Activated CD4-positive, alpha-beta T cell treated with anti-CD3 and anti-CD28 coated beads, Interleukin-2, amount 50 U/mL, for 24 hours (primary cell): ENCODE measurements at regions not wholly inside any gene's neighbourhood (a gene's known extent, or its start where the extent isn't known, plus 50 kb on each side); places are given as distances from the start of the nearest gene placed in this dataset.
"Not testable (repeated sequence)": the region's sequence is repeated elsewhere in the genome, so short reads cannot be mapped to it uniquely, and the experiment has no call there.

Experiments used
- DNase-seq, 2 donors: peaks; one replicate each; pipeline ENCODE4 v3.0.0-alpha.2; 2020; ENCODE audit warnings: low read depth in 1 of 2, low spot score in 1 of 2

GRCh38 chr13:104614361-104615145 is 1548.3 kb upstream of the SLC10A2 start:
- DNase-seq = no peak

- DNase-seq = no peak
These were observed 1542.1 kb upstream of the SLC10A2 start for GRCh38 chr13:104608331-104608730.

- not testable (repeated sequence) for DNase-seq
These were observed 1539.2 kb upstream of the SLC10A2 start for GRCh38 chr13:104605435-104605834.

GRCh38 chr13:104597546-104598180 is 1531.4 kb upstream of the SLC10A2 start:
- no peak for DNase-seq

- no peak for DNase-seq
These were observed 1529.3 kb upstream of the SLC10A2 start for GRCh38 chr13:104595511-104595910.

GRCh38 chr13:104594806-104595205 is 1528.6 kb upstream of the SLC10A2 start:
- no peak for DNase-seq

GRCh38 chr13:104593693-104594092 is 1527.5 kb upstream of the SLC10A2 start:
- no peak for DNase-seq

- no peak for DNase-seq
These were observed 1527.0 kb upstream of the SLC10A2 start for GRCh38 chr13:104593251-104593576.

- no peak for DNase-seq
These were observed 1526.5 kb upstream of the SLC10A2 start for GRCh38 chr13:104592545-104593250.

GRCh38 chr13:104592127-104592526 is 1525.9 kb upstream of the SLC10A2 start:
- no peak for DNase-seq

- no peak for DNase-seq
These were observed 1520.0 kb upstream of the SLC10A2 start for GRCh38 chr13:104586051-104586746.

- DNase-seq = no peak
These were observed 1518.3 kb upstream of the SLC10A2 start for GRCh38 chr13:104584481-104584880.

GRCh38 chr13:104580931-104581330 is 1514.7 kb upstream of the SLC10A2 start:
- DNase-seq = no peak

GRCh38 chr13:104577071-104577815 is 1511.0 kb upstream of the SLC10A2 start:
- no peak for DNase-seq

- DNase-seq = no peak
These were observed 1505.6 kb upstream of the SLC10A2 start for GRCh38 chr13:104571893-104572229.

GRCh38 chr13:104571161-104571892 is 1505.1 kb upstream of the SLC10A2 start:
- no peak for DNase-seq

- DNase-seq = no peak
These were observed 1500.9 kb upstream of the SLC10A2 start for GRCh38 chr13:104567114-104567513.

- DNase-seq = no peak
These were observed 1499.7 kb upstream of the SLC10A2 start for GRCh38 chr13:104565888-104566287.

GRCh38 chr13:104553896-104554295 is 1487.7 kb upstream of the SLC10A2 start:
- DNase-seq = no peak

GRCh38 chr13:104553186-104553585 is 1487.0 kb upstream of the SLC10A2 start:
- DNase-seq = no peak
